Daoy (cell line): ENCODE measurements at regions not wholly inside any gene's neighbourhood (a gene's known extent, or its start where the extent isn't known, plus 50 kb on each side); places are given as distances from the start of the nearest gene placed in this dataset.

Experiments
- DNase-seq: peaks from one replicate; pipeline ENCODE4 v3.0.0-alpha.2; 2015; ENCODE audit warnings: low read depth

DNA sequence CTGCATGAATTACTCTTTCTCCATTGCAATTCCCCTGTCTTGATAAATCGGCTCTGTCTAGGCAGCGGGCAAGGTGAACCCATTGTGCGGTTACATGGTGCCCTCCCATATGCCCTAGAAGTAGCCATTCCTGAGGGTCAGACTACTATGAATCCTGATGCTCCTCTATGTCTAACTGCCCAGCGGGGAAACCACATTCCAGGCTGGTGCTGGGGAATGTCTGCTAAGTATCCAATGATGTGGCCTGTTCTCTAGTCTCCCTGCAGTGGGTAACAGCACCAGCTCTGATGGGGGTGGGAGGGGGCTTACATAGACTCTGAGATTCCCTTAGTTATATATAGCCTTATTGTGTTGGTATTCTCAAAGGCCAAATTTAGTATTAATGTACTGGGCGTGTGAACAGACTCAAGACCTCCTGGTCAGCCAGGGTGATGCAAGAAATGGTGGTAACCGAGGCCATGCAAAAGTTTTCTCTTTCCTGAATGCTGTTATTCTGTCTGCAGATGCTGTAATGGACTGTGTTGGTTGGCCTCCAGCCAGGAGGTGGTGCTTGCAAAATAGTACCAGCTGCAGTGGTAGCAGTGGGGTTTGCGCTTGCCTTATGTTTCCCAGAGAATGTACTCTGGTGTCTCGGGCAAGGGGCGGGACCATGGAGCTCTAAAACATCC, 564.8 kb upstream of the SLITRK1 start:
- no peak for DNase-seq

DNA sequence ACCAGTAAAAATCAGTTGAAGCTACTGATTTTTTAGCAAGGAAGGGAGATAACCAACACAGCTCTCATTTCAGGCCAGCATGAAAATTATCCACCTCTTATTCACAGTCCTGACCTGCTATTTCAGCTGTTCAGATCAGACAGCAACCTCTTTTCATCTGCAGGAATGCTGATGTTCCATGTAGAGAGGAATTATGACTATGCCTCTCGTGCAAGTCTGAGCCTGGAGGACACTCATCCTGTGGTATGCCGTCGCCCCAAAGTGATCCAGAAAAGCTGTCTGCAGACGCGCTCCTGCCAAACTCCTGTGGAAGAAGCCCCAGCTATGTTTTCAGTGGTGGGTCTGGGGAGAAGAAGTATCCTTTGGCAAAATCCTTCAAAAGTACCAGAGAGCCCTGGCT, 563.5 kb upstream of the SLITRK1 start:
- DNase-seq, result no peak

DNA sequence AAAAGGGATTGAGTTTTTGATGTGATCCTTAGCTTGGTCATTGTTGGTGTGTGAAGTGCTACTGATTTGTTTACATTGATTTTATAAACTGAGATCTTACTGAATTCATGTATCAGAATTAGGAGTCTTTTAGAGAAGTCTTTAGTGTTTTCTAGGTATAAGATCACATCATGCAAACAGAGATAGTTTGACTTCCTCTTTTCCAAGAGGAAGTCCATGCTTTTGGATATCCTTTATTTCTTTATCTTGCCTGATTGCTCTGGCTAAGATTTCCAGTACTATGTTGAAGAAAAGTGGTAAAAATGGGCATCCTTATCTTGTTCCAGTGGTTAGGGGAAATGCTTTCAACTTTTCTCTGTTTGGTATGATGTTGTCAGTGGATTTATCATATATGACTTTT, 561.2 kb upstream of the SLITRK1 start:
- no peak for DNase-seq

DNA sequence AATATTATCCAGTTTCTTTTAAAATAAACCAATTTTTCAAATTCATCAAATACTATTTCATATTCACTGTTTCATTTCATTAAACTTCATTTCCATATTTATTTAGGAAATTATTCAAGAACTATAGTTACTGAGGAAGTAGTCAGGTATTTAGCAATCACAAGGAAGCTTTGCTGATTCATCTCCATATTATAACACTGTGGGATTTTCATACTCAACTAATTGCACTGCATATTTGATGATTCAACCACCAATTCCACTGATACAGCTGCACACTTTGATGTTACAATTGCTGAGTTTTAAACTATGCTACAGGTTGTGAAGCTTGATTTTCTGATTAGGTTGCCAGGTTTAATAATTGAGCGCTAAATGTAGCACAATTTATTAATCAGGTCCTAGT, 556.8 kb upstream of the SLITRK1 start:
- DNase-seq, result no peak

- DNase-seq, result no peak
These were observed 550.8 kb upstream of the SLITRK1 start for GRCh38 chr13:84433024-84433423.

GRCh38 chr13:84431646-84432045, 549.4 kb upstream of the SLITRK1 start:
- no peak for DNase-seq

DNA sequence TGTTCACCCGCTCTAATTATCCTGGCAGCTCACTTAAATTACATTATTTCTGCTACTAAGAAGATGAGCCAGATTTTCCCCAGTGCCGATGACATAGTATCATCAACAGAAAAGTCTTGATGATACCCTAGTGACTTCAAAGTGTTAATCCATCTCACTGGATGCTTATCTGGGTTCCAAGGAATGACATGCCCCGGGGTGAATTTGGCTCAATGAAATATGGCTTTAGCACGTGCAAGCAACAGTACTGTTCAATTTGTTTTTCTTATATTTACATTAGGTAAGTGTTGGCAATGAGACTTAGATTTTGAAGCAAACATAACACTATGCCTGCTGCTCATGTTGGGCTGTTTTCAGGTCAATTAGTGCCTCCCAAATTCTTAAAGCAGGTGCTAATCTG, 548.2 kb upstream of the SLITRK1 start:
- no peak for DNase-seq

DNA sequence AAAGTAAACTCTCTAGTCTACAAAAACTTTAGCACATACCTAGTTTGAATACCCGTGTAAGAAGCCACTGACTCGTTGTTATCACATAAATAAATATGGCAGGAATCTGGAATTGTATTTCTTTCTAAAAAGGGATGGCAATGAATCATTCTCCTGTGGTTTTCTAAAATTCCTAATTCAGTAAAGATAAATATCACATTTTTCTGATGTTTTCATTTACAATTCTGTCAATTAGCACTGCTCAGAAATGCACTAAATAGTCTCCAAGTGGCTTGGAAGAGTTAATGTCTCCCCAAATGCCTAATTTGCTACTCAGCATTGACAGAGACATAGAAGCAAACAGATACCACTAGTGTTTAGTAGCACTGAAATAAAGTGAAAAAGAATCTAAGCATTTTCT, 547.7 kb upstream of the SLITRK1 start:
- DNase-seq, result no peak

DNA sequence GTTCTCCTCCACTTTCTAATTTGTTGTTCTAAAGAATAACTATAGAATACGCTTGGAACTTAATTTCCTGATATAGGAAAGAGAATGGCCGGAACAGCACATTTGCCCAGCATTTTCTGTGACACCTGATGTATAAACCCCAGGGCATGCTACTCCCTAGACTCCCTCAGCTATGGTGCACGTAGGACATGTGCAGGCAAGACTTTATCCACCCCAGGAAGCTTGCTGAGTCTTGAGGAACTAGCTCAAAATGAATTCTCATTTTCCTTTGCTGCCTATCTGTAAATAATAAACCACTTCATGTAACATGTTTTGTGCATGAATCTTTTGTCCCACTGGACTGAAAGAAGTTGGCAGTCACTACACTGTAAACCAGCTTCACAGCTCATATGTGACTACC, 535.8 kb upstream of the SLITRK1 start:
- DNase-seq, result no peak

GRCh38 chr13:84417416-84417815, 535.1 kb upstream of the SLITRK1 start:
- no peak for DNase-seq

GRCh38 chr13:84413016-84413415, 530.7 kb upstream of the SLITRK1 start:
- no peak for DNase-seq

DNA sequence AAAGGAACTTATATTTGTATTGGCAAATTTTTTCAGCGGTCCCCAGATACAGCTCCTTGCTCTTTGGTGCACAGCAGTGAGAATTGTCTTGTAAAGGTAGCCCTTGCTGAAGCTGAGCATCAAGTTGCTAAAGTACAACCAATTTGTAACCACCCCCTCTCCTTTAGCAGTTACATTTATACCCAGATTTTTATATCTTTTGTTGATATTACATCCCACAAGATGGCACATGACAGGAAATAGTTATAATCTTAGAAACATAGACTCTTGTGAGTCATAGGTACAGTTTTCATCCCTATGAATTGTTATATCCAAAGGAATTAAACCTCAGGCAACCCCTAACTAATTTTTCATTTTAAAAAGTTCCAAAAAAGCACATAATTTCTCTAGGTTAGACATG, 523.0 kb upstream of the SLITRK1 start:
- no peak for DNase-seq

DNA sequence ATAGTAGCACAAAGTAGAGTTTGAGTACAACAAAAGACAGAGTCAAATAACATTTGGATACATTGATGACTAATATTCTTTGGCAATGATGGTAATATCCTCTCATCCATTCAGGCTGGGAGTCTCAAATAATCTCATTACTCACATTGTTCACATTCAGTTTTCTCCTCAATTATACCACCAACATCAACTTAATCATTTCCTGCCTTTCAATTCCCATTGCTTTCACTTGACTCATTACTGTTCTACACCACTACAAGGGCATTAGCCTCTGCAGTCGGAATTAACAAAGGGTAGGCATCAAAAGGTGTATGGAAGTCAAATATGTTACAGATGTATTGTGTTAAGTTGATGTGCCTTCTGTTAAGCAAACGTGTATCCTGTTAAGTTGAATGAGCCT, 518.4 kb upstream of the SLITRK1 start:
- no peak for DNase-seq

DNA sequence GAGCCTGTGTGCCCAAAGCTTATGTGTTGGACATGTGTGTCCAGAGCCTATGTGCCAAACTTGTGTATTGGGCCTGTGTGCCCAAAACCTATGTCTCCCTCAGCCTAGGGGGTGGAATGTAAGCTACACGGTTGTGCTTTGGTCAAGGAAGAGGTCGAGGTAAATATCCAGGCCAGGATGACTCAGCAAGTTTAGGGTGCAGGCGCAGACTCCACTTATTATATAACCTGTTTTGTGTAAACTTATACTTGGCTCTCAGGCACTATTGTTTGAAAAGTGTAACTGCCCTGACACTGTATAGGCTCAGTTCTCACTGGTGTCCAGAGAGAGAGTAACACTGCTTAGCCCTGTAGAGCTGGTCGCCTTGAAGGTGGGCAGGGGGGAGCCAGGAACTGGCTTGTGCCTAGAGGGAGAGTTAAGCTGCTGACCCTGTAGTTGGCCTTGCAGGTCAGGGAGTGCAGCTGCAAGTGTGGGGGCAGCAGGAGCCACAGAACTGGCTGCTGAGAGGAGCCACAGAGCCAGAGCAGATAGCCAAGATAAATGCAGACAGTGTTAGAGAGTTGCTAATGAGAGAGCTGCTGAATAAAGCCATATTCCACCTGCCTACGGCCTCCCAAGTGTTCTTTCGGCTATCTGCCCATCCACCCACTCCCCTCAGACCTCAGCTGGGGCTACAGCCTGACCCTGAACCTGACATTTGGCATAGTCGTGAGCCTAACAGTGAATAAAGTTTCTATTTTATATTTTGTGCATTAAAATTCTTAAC, 517.2 kb upstream of the SLITRK1 start:
- DNase-seq, result no peak

DNA sequence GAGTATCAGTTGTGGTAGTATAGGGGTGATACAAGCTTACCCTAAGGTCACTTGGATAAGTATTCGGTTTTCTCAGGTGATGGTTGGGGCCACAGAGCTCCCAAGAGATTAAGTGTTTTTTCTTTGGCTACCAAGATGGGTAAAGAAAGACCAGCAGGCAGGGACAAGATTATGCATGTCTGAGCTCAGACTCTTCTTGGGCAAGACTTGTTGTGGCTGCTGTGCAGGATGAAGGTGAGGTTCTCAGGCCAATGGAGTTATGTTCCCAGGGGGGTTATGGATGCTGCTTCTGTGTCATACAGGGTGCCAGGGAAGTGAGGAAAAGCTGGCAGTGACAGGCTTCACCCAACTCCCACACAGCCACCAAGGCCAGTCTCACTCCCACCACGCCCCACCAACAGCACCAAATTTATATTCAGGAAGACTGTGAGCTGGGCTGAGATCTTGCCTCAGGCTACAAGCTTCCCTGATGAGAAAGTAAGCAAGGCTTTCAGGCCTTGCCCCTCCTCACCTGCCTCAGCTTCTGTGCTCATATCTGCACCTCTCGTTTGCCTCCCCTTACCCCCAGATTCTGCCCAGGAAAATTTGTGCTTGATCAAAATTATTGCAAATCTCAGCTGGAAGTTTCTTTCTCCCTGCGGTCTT, 511.8 kb upstream of the SLITRK1 start:
- no peak for DNase-seq

- DNase-seq, result no peak
These were observed 498.6 kb upstream of the SLITRK1 start for GRCh38 chr13:84380866-84381265.

DNA sequence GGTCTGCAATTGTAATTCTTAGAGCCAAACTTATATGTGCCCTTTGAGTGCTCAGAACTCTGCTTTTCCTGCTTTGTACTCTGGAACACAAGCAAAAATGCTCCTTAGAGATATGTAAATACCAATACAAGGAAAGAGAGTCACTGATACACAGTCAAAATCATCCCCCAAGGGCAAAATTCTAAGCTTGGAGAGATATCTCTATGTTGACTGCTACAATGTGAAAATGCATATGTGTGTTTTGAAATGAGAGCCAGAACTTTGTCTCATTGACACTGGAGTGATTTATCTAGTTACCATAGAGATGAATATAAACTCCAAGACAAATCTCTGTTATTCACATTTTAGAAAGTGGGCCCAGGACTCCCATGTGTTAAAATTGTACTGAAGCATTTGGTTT, 494.8 kb upstream of the SLITRK1 start:
- no peak for DNase-seq

DNA sequence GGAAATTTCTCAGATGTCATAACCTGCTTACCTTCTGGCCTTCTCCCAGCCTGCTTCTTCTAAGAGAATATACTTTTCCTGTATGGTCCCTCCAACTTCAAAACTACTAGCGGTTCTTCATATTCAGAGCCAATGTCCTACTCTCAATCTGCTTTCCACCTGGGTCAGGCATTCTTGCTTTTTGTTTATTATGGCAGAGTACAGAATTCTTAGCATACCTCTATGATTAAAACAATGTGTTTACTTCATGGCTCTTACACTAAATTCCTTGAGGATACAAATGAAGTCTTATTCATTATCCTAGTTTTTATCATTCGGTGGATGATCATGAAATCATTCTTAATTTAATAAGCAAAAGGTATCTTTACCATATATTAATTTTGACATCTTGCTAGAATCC, 484.2 kb upstream of the SLITRK1 start:
- no peak for DNase-seq

- no peak for DNase-seq
These were observed 480.5 kb upstream of the SLITRK1 start for GRCh38 chr13:84362777-84363176.

DNA sequence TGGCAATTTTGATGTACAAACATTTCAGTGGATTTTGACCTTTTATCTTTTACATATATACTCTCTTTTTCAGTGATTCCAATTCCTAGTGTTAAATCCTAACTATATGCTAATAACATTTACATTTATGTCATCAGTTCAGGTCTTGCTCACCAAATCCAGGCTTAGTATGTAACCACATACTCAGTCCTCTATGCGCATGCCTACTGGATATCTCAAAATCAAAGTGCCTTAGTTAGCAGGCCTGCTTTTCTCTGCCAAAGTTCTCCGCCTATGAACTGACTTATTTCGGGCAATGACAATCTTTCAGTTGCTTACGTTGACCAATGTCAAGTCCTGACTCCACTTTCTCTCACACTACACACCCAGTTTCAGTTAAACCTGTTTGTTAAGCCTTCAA, 478.5 kb upstream of the SLITRK1 start:
- no peak for DNase-seq

DNA sequence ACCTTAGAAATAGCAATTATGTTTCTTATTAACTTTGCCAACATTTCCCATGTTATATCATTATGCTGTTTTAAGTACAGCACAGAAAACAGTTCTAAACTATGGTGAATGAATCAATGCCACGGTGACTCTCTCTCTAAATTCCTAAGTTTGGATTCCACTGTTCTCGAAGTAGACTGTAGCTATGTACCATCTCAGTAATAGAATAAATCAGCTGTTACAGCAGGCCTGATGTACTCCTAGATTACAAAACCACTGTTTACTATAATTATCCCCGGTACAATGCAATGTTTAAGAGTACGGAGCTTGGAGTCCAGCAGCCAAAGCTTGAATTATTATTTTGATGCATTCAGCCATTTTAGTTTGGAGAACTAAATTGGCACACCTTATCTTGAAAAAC, 476.3 kb upstream of the SLITRK1 start:
- DNase-seq, result no peak

DNA sequence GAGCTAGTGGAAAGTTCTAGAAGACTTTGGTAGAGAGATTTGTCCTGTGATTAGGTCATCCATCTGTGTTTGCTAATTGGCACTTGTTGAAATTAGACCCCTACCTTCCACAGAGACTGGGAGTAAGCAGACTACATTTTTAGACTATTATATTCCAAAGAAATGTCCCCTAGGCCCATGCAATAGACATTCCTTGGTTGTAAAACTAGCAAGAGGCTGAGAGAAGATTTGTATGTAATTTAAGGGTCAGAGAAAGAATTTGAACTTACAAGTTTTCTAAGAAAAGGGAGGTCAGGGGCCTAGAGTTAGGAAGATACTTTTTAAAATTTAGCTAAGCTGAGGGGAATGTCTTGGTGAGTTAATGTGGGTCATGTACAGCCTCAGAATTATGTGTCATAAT, 470.7 kb upstream of the SLITRK1 start:
- DNase-seq, result no peak

DNA sequence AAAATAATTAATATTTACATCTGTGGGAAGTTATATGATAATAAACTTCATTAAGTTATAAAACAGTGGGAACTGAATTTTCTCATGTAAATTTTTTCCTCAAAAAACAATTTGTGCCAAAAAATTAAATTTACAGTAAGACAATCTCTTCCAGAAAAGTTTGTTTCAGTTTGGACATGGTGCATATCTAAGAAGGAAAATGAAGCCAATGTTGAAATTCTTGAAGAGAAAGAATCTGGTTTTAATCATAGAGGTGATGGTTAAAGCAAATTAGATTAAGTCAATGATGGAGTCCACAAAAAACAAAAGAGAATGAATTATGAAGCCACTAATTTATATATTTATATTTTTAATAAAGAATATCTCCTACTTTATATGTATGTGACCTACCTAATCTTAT, 457.2 kb upstream of the SLITRK1 start:
- no peak for DNase-seq
